GM23338 (cell line): ENCODE measurements at regions not wholly inside any gene's neighbourhood (a gene's known extent, or its start where the extent isn't known, plus 50 kb on each side); places are given as distances from the start of the nearest gene placed in this dataset.

Experiments used
- ATAC-seq: fragments of 200-7000 bp; cut with Tn5 transposase; 3 replicates; pipeline ENCODE4 v1.9.1; 2020
- DNase-seq: peaks from one replicate; pipeline ENCODE4 v3.0.0-alpha.2; 2015; ENCODE audit warnings: low spot score
- H2AFZ ChIP-seq: fragments of 200-600 bp; sonication (generic); 2 replicates; pipeline ENCODE4 v1.8.0; 2016; ENCODE audit warnings: antibody characterized with exemption, mild to moderate bottlenecking, moderate library complexity
- H3F3A ChIP-seq: fragments of 200-600 bp; sonication (generic); replicated peaks from 2 replicates; pipeline ENCODE4 v1.8.0; 2017; ENCODE audit warnings: antibody characterized with exemption, mixed run types, low read depth
- H3K27ac ChIP-seq: fragments of 200-600 bp; sonication (generic); 2 replicates; pipeline ENCODE4 v1.6.1; 2016; ENCODE audit warnings: low read depth
- H3K27me3 ChIP-seq: fragments of 200-600 bp; sonication (generic); 2 replicates; pipeline ENCODE4 v1.8.0; 2016; ENCODE audit warnings: mild to moderate bottlenecking, mixed run types, moderate library complexity; ENCODE audit not compliant: insufficient read depth
- H3K36me3 ChIP-seq: fragments of 200-600 bp; sonication (generic); 2 replicates; pipeline ENCODE4 v1.8.0; 2016; ENCODE audit warnings: mild to moderate bottlenecking; ENCODE audit not compliant: insufficient read depth
- H3K4me1 ChIP-seq: fragments of 200-600 bp; sonication (generic); 2 replicates; pipeline ENCODE4 v1.8.0; 2016; ENCODE audit warnings: mild to moderate bottlenecking, moderate library complexity; ENCODE audit not compliant: insufficient read depth
- H3K4me2 ChIP-seq: fragments of 200-600 bp; sonication (generic); 2 replicates; pipeline ENCODE4 v1.7.1; 2017; ENCODE audit warnings: mixed run types
- H3K4me3 ChIP-seq: fragments of 200-600 bp; sonication (generic); 2 replicates; pipeline ENCODE4 v1.6.1; 2016; ENCODE audit warnings: mixed run types
- H3K79me2 ChIP-seq: fragments of 200-600 bp; sonication (generic); replicated peaks from 2 replicates; pipeline ENCODE4 v1.8.0; 2017; ENCODE audit warnings: mild to moderate bottlenecking; ENCODE audit not compliant: insufficient read depth
- H3K9me2 ChIP-seq: fragments of 200-600 bp; sonication (generic); 2 replicates; pipeline ENCODE4 v1.8.0; 2017; ENCODE audit not compliant: insufficient read depth
- H4K20me1 ChIP-seq: fragments of 200-600 bp; sonication (generic); replicated peaks from 2 replicates; pipeline ENCODE4 v1.8.0; 2017; ENCODE audit warnings: mild to moderate bottlenecking; ENCODE audit not compliant: insufficient read depth
- H3K27ac Mint-ChIP-seq: 2 replicates; pipeline ENCODE4 v1.8.0; 2020; ENCODE audit warnings: inconsistent platforms, mild to moderate bottlenecking, moderate library complexity, mixed read lengths
- H3K27me3 Mint-ChIP-seq: 3 replicates; pipeline ENCODE4 v1.8.0; 2022; ENCODE audit warnings: low read depth, mild to moderate bottlenecking, moderate library complexity, mixed read lengths, inconsistent platforms; ENCODE audit not compliant: insufficient read depth, poor library complexity
- H3K36me3 Mint-ChIP-seq: 3 replicates; pipeline ENCODE4 v1.8.0; 2021; ENCODE audit warnings: low read depth, mild to moderate bottlenecking, inconsistent platforms, moderate library complexity, mixed read lengths
- H3K4me1 Mint-ChIP-seq: 3 replicates; pipeline ENCODE4 v1.8.0; 2020; ENCODE audit warnings: mild to moderate bottlenecking, inconsistent platforms, mixed read lengths
- H3K4me3 Mint-ChIP-seq: 3 replicates; pipeline ENCODE4 v1.8.0; 2021; ENCODE audit warnings: moderate library complexity, mild to moderate bottlenecking, inconsistent platforms, mixed read lengths
- H3K9me3 Mint-ChIP-seq: 3 replicates; pipeline ENCODE4 v1.8.0; 2020; ENCODE audit warnings: moderate library complexity, mild to moderate bottlenecking, inconsistent platforms, mixed read lengths
- CREB1 ChIP-seq: fragments of 250-450 bp; sonication (Bioruptor Pico); IDR thresholded peaks from 2 replicates; pipeline ENCODE4 v1.5.0; 2020; ENCODE audit warnings: low read depth, mild to moderate bottlenecking, moderate library complexity
- EZH2 ChIP-seq: fragments of 200-600 bp; sonication (generic); IDR thresholded peaks from one replicate; pipeline ENCODE4 v1.8.0; 2017; ENCODE audit warnings: antibody characterized with exemption, mild to moderate bottlenecking, low read depth; ENCODE audit not compliant: unreplicated experiment
- JUNB ChIP-seq: IDR thresholded peaks from one replicate; pipeline ENCODE4 v1.6.1; 2016; ENCODE audit warnings: antibody characterized with exemption; ENCODE audit not compliant: unreplicated experiment
- NANOG ChIP-seq: IDR thresholded peaks from 2 replicates; pipeline ENCODE4 v1.6.1; 2016; ENCODE audit warnings: antibody characterized with exemption, borderline replicate concordance
- POLR2AphosphoS5 ChIP-seq: IDR thresholded peaks from 2 replicates; pipeline ENCODE4 v1.6.1; 2016; ENCODE audit warnings: antibody characterized with exemption, low read depth
- ZNF114 ChIP-seq: fragments of 250-450 bp; sonication (Bioruptor Pico); IDR thresholded peaks from 2 replicates; pipeline ENCODE4 v1.5.0; 2020; ENCODE audit warnings: mild to moderate bottlenecking, moderate library complexity
- ZNF331 ChIP-seq: fragments of 250-450 bp; sonication (Bioruptor Pico); IDR thresholded peaks from 2 replicates; pipeline ENCODE4 v1.5.0; 2020; ENCODE audit warnings: low read depth, mild to moderate bottlenecking, moderate library complexity
- ZNF462 ChIP-seq: fragments of 250-450 bp; sonication (Bioruptor Pico); IDR thresholded peaks from 2 replicates; pipeline ENCODE4 v1.5.0; 2020; ENCODE audit warnings: mild to moderate bottlenecking, moderate library complexity

GRCh38 chr12:90026516-90026915, 317.9 kb upstream of the ATP2B1 start:
- Histone ChIP-seq H3F3A (no peaks in the 10 kb centered on the region), H3K4me1 (no peaks in the 10 kb centered on the region), H3K9me2 (no peaks in the 10 kb centered on the region), H3K27ac (no peak overlapping the region), H3K79me2 (no peaks in the 10 kb centered on the region), H4K20me1 (no peaks in the 10 kb centered on the region), H3K4me3 (no peak overlapping the region), H2AFZ (no peak overlapping the region), H3K36me3 (no peaks in the 10 kb centered on the region), H3K4me2 (no peak overlapping the region), H3K27me3 (no peaks in the 10 kb centered on the region)
- DNase-seq, result no peak
- Mint-ChIP-seq H3K9me3 (no peaks in the 10 kb centered on the region), H3K4me3 (no peak overlapping the region), H3K27ac (no peak overlapping the region), H3K36me3 (no peaks in the 10 kb centered on the region), H3K27me3 (peaks cover 3% of the 10 kb centered on the region), H3K4me1 (no peaks in the 10 kb centered on the region)
- TF ChIP-seq CREB1 (no peak), JUNB (no peak), ZNF331 (CRISPR knock-in tag) (no peak), EZH2 (no peak), NANOG (no peak), ZNF114 (CRISPR knock-in tag) (no peak), POLR2AphosphoS5 (no peak), ZNF462 (CRISPR knock-in tag) (no peak)
- ATAC-seq, result no peak

GRCh38 chr12:90024262-90024661, 315.6 kb upstream of the ATP2B1 start:
- no peak overlapping the region for H2AFZ ChIP-seq
- peak overlapping the region; percentile 55; the same call in 1 of the 2 replicates for H3K27ac Mint-ChIP-seq
- TF ChIP-seq NANOG, result no peak
- TF ChIP-seq ZNF462 (CRISPR knock-in tag), result no peak
- no peak for TF ChIP-seq ZNF331 (CRISPR knock-in tag)

More at GRCh38 chr12:90024262-90024661, 315.6 kb upstream of the ATP2B1 start:
- no peaks in the 10 kb centered on the region for H3K79me2 ChIP-seq
- no peaks in the 10 kb centered on the region for H3K9me2 ChIP-seq
- Mint-ChIP-seq H3K27me3 (peaks cover 3% of the 10 kb centered on the region), H3K4me1 (peaks cover 4% of the 10 kb centered on the region; the same call in 1 of the 3 replicates), H3K4me3 (no peak overlapping the region), H3K9me3 (no peaks in the 10 kb centered on the region), H3K36me3 (no peaks in the 10 kb centered on the region)
- H4K20me1 ChIP-seq, result no peaks in the 10 kb centered on the region
- H3K27ac ChIP-seq, result no peak overlapping the region
- no peaks in the 10 kb centered on the region for H3K27me3 ChIP-seq
- H3K4me1 ChIP-seq, result no peaks in the 10 kb centered on the region; the same call in 1 of the 2 replicates
- H3K36me3 ChIP-seq, result no peaks in the 10 kb centered on the region
- DNase-seq, result no peak
- no peak overlapping the region for H3K4me2 ChIP-seq
- ATAC-seq, result no peak
- H3F3A ChIP-seq, result no peaks in the 10 kb centered on the region
- no peak overlapping the region for H3K4me3 ChIP-seq
